Right ventricle myocardium inferior (tissue), 1 donor: ENCODE measurements at regions not wholly inside any gene's neighbourhood (a gene's known extent, or its start where the extent isn't known, plus 50 kb on each side); places are given as distances from the start of the nearest gene placed in this dataset.
A peak's percentile ranks its signal among the peaks of the same experiment; 100 is the strongest.
"Not testable (repeated sequence)": the region's sequence is repeated elsewhere in the genome, so short reads cannot be mapped to it uniquely, and the experiment has no call there.

Experiments used
- ATAC-seq: fragments of 200-7000 bp; cut with Tn5 transposase; one replicate; pipeline ENCODE4 v1.9.1; 2020; ENCODE audit warnings: mild to moderate bottlenecking, moderate library complexity
- DNase-seq: peaks from one replicate; pipeline ENCODE4 v3.0.0; 2021; ENCODE audit errors: missing footprints
- intact Hi-C: fragments of 100-400 bp; cut with DNase I; formaldehyde crosslinking; loops from one replicate; pipeline ENCODE4 v1.11.0; 2022
- donor health status: DM: no; HTN: yes; CAD: no; lungs with severe emphysema.

DNA sequence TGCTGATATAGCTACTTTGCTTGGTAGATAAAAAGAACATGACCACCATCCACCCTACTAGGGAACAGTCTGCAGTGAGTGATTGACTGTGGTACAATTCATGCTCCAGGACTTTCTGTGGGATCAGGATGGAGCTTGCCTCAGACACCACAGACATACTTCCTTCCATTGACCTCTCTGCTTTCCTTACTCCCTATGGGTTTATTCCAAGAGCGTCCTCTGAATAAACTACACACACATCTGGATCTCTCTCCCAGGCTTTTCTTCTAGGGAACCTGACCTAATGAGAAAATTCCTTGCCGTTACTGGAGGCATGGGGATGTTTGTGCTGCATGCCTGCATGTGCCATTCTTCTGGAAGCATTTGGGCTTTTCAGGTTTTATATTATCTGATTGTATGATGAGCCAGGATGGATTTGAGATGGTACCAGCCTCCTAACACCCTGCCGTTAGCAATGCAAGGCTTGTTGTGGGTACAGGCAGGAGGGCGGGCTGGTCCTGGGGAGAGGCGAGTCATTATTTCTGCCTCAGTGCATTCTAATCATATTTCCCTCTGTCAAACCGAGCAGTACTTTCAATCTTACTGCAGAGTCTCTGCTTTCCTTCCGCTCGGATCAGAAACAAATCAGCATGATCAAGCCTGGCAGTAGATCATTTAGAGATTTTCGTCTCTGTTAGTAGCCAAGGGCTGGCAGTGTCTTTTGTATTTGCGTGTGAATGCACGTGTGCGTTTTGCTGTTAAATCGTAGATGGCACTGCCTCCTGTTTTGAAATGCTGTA, 279.2 kb downstream of the PDCD6IP start:
- no peak for ATAC-seq
- intact Hi-C loops: no loop called here
- no peak for DNase-seq

DNA sequence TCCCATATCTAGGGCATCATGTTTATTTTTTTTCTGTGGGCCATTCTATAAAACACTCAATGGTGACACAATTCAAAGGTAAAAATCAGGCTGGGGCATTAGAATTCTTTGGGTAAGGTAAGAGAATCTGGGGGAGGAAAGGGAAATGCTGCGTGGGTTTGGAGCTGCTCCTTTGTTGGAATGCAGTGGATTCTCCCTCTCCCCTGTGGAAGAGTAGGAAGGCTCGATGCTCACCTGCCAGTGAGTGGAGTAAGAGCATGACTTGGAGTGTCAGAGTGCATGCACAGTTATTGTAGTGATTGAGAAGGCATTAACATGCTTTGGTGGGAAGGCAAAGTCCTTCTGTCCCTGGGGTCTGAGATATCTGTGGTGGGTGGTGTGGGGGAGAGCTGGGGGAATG, 280.0 kb downstream of the PDCD6IP start:
- intact Hi-C loops: no loop called here

DNA sequence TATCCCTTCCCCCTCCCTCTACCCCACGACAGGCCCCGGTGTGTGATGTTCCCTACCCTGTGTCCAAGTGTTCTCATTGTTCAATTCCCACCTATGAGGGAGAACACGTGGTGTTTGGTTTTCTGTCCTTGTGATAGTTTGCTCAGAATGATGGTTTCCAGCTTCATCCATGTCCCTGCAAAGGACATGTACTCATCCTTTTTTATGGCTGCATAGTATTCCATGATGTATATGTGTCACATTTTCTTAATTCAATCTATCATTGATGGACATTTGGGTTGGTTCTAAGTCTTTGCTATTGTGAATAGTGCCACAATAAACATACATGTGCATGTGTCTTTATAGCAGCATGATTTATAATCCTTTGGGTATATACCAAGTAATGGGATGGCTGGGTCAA, 281.4 kb downstream of the PDCD6IP start:
- intact Hi-C loops, ATAC-seq, DNase-seq: not testable (repeated sequence)

More for the DNA sequence above, 280.0 kb downstream of the PDCD6IP start:
- no peak for ATAC-seq
- DNase-seq: no peak

DNA sequence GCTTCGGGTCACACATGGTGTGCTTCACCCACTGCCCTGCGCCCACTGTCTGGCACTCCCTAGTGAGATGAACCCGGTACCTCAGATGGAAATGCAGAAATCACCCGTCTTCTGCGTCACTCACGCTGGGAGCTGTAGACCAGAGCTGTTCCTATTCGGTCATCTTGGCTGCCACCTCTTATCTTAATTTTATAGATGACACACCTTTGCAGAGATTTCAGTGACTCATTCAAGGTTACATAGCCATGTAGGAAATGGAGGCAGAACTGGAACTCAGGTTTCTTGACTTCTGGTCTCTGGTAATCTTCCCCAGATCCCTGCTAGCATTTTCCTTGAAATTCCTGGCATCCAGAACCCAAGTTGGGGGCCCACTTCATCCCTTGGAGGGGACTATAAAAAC, 291.9 kb downstream of the PDCD6IP start:
- ATAC-seq, DNase-seq, intact Hi-C loops: not testable (repeated sequence)

DNA sequence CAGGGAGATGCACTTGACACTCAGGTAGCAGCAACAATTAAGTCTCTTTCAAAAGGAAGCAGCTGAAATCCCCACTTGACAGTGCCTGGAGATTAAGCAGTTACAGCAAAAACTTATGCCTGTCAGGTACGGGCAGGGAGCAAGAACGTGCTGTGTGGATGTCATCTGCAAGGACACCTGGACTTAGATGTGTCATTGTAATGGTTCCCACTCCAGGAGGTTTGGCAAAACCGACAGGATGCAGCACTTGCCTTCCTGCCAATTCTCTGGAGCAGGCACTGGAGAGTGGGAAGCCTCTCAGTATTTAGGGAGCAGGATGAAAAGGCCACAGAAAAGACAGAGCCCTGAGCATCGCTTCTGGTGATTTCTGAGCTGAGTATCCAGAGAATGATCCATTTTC, 292.4 kb downstream of the PDCD6IP start:
- ATAC-seq (no peak), DNase-seq (no peak)
- intact Hi-C loops: no loop called here

DNA sequence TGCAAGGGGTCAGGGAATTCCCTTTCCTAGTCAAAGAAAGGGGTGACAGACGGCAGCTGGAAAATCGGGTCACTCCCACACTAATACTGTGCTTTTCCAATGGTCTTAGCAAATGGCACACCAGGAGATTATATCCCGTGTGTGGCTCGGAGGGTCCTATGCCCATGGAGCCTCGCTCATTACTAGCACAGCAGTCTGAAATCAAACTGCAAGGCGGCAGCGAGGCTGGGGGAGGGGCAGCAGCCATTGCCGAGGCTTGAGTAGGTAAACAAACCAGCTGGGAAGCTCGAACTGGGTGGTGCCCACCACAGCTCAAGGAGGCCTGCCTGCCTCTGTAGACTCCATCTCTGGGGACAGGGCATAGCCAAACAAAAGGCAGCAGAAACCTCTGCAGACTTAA, 295.9 kb downstream of the PDCD6IP start:
- intact Hi-C loops, ATAC-seq, DNase-seq: not testable (repeated sequence)

DNA sequence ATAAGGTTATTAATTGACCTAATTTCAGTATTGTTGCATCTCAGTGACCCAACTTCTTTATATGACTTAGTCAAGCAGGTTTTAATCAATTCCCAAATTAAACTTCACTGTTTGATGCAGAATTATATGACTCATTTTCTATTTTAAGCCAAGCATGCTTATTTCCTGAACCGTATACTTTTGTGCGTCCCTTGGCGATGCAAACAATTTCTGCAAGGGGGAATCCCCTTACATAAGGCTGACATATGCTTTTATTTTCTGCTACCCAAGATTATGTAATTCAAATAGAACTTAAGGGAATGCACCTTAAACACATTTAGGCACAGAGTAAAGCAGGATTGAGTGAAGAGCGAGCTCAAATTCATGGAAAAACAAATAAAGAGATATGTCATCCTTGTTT, 303.9 kb downstream of the PDCD6IP start:
- intact Hi-C loops: no loop called here
- DNase-seq (no peak), ATAC-seq (no peak)

DNA sequence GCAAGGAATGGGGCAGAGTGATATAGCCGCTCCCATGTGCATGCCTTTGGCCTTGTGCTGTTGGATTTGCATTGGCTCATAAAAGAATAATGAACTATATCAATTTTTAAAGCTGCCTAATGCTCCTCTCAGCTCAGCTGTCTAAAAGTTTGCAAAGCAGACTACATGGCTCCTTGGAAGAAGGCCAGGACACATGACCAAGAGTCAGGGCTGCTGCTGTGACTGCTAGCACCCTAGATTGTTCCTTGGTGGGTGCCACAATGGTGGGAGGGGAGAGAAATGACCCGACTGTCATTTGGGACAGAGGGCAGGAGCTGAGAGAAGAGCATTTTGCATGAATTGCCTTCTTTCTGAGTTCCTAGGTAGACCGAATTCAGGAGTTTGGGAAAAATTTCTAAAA, 307.9 kb downstream of the PDCD6IP start:
- ATAC-seq: no peak
- intact Hi-C loops: no loop called here
- no peak for DNase-seq

DNA sequence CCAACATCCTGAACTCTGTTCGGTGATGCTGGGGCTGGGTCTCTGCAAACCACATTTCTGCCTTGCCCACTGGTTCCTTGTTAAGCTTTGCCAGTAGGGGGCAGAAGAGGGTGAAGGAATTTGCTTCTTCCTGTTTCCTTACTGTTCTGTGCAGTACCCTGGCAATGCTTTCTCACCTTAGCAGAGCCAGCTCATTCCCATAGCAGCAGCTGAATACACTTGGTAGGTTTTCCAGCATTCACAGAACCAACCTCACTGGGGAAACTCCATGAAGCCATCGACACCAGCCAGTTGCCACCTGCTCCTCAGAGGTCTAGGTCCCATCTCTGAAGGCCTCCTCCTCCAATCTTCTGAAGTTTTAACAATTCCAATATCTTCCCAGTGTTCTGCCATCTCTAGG, 308.4 kb downstream of the PDCD6IP start:
- DNase-seq: no peak
- intact Hi-C loops: no loop called here
- ATAC-seq: no peak

DNA sequence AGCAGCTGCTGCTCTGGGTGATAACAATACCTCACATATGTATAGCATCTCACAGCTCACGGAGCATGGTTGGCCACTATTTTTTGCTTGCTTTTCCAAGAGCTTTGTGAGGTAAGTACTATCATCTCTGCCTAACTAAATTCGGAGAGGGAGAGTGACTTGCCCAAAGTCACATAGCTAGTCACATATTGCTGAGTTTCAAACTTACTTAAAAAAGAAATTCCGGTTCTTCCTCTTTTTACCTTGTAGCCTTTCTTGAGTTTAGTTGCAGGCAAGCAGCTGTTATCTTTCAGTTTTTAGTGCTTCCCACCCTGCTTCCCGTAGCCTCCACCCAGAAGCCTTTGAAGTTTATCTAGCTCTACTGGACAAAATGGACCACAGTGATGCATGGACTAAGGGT, 309.2 kb downstream of the PDCD6IP start:
- ATAC-seq: no peak
- intact Hi-C loops: no loop called here
- DNase-seq: no peak

DNA sequence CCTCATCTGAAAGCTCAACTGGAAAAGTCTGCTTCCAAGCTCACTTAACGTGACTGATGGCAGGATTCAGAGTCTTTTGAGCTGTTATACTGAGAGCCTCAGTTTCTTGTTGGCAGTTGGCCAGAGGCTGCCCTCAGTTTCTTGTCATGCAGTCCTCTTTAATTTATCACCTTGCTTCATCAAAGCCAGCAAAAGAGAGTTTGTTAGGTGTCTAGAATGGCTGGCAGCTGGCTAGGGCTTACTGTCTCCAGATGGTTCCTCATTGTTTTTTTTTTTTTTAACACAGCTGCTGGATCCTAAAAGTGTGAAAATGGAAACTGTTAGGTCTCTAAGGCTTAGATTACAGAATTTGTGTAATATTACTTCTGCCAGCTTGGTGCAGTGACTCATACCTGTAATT, 310.6 kb downstream of the PDCD6IP start:
- intact Hi-C loops: no loop called here
- DNase-seq (no peak), ATAC-seq (no peak)

DNA sequence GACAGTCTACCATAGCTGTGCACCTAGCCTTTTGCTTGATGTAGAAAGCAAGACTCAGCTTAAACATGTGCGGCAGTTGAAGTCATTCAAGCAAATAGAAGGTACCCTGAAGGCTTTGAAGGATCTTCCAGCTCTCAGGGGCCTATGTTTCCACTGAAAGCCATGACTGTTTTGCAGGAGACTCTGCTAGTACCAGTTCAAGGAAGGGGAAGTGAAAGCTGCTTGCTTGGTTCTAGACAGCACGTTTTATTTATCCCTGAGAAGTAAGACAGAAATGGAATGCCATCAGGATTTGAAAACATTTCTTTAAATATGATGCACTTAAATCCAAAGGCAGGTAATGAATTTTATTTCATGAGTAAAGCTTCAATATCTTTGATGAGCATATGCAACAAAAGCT, 311.4 kb downstream of the PDCD6IP start:
- DNase-seq (no peak), ATAC-seq (no peak)
- intact Hi-C loops: no loop called here

DNA sequence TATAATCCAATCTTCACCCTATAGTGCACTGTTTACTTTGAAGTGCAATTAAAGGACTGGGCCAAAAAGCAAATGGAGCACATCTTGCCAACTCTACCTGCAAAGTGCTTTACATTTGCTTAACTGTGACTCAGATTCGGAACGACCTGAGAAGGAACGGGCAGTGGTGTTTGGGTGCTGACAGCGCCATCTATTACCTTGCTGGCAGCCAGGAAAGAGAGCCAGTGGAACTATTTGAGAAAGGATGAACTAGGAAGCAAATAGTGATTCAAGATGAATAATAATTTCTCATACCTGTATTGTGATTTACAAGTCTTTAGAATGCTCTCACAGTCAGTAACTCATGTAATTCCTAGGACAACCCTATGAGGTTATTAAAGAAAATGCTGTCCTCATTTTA, 312.9 kb downstream of the PDCD6IP start:
- ATAC-seq (no peak), DNase-seq (no peak)
- intact Hi-C loops: no loop called here

DNA sequence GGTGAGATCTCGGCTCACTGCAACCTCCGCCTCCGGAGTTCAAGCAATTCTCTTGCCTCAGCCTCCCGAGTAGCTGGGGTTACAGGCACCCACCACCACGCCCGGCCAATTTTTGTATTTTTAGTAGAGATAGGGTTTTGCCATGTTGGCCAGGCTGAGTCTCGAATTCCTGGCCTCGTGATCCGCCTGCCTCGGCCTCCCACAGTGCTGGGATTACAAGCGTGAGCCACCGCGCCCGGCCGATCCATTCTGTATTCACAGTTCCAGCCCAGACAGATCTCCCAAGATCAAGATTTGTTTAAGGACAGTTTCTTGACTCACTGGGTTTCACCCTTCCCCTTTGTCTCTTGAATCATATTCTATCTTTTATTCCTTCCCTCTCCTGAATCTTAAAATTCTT, 313.8 kb downstream of the PDCD6IP start:
- ATAC-seq, intact Hi-C loops, DNase-seq: not testable (repeated sequence)

DNA sequence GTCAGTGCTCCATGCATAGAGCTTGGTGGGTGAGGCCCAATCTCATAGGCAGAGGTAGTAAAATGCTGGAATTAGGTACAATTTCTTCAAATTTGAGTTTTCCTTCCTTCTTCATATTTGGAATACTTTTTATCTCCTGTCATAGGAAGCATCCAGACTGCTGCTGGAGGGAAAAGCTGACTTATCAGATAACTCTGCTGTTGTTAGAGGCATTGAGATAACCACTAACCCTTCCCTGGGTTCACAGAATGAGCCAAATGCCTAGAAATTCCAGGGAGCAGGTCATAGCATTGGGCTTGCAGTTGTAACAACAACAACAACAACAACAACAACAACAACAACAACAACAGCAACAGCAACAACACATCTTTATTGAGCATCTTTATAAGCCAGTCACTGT, 332.7 kb downstream of the PDCD6IP start:
- ATAC-seq: no peak
- DNase-seq: no peak
- intact Hi-C loops: no loop called here

DNA sequence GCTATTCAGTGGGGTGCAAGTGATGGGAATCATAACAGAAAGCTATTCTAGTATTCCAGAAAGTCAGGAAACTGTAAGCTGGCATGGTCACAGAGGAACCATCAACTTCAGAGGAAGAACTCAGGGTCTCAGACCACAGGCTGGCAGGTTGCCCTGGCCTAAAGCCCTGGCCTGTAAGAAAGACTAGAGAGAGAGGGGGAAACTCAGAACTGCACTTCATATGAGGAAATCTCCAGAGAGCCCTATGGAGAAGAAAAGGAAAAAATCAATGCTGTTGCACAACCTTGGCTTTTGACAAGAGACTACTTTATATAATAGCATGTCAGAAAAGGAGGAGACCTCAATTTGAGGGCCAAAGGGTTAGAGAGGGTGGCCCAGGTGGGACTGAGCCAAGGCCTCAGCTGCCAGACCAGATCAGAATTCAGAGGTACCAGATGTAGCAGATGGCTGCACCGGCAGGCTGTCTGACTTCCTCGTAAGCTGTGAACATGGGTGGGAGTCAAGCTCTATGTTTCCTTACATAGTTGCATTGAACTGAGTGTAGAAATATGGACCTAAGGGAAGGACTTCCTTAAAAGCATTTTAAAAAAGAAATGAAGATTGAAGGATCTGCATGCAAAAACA, 333.8 kb downstream of the PDCD6IP start:
- peak; percentile 74 for ATAC-seq
- intact Hi-C loops: no loop called here
- DNase-seq: peak; percentile 73

DNA sequence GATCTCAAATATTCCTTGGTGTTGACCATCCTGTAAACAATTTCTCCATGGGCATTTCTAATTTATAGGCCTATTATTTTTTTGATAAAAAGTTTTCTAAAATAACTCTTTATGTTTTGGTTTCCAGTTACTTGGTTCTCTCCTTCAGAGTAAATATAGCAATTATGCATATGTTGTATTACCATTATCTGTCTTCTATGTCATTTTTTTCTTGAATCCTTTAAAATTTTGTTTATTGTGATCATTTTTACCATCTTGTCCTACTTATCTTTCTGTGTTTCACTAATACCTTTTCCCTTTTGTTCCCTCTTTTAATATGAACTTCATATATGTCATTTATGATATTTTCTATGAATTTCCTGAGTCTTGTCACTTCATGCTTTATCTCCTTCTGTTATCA, 341.1 kb downstream of the PDCD6IP start:
- ATAC-seq (no peak), DNase-seq (no peak)
- intact Hi-C loops: no loop called here

DNA sequence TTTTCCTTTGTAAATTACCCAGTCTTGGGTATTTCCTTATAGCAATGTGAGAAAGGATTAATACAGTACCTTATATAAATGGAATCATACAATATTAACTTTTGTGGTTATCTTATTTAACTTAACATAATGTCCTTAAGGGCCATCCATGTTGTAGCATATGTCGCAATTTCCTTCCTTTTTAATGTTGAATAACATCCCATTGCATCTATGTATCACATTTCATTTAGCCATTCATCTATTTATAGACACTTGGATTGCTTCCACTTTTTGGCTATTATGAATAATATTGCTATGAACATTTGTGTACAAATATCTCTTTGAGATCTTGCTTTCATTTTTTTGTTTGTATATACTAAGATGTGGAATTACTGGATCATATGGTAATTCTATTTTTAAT, 342.2 kb downstream of the PDCD6IP start:
- intact Hi-C loops: no loop called here
- DNase-seq (no peak), ATAC-seq (no peak)

DNA sequence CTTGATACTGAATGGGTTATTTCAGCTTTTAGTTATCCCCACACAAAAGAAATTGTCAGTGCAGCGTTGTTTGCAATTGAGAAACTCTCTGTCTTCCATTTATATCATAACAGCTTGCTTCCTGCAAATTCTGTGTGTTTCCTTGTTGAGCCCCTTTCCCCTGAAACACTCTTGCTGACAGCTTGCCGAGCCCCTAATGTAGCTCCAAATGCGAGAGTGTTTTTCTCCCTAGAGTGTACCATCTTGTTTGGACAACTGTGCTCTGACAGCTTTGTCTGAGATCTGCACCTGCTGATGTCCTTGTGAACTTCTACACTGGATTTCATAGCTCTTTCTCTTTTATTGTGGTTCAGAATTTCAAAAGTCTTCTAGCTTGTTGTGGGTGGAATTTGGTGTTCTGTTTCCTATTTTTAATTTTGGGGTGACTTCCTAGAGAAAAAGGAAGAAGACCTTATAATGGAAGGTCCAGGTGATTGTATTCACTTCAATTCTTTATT, 343.5 kb downstream of the PDCD6IP start:
- DNase-seq (no peak), ATAC-seq (no peak)
- intact Hi-C loops: no loop called here

DNA sequence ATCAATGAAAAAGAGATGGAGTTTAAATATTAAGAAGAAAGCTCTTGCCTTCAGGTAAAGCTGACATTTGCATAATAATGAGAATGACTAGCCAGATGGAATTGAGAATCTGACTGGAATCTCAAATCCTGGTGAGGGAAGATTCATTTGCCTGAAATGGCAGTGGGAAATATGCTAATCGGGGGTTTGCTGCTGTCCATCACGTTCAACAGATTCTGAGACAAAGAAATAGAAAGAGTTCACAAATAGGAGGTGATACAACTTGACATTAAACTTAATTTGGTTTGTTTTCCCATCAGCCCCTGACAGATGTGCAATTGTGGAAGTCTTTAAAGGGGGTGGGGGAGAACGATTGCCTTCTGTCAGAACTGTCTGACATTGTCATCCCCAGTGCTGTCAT, 347.4 kb downstream of the PDCD6IP start:
- no peak for ATAC-seq
- DNase-seq: no peak
- intact Hi-C loops: no loop called here
